ENCODE measurements at regions not wholly inside any gene's neighbourhood (a gene's known extent, or its start where the extent isn't known, plus 50 kb on each side); places are given as distances from the start of the nearest gene placed in this dataset.

- no peak for DNase-seq (ENCODE audit: low read depth)
- TF ChIP-seq, protein P1, sequence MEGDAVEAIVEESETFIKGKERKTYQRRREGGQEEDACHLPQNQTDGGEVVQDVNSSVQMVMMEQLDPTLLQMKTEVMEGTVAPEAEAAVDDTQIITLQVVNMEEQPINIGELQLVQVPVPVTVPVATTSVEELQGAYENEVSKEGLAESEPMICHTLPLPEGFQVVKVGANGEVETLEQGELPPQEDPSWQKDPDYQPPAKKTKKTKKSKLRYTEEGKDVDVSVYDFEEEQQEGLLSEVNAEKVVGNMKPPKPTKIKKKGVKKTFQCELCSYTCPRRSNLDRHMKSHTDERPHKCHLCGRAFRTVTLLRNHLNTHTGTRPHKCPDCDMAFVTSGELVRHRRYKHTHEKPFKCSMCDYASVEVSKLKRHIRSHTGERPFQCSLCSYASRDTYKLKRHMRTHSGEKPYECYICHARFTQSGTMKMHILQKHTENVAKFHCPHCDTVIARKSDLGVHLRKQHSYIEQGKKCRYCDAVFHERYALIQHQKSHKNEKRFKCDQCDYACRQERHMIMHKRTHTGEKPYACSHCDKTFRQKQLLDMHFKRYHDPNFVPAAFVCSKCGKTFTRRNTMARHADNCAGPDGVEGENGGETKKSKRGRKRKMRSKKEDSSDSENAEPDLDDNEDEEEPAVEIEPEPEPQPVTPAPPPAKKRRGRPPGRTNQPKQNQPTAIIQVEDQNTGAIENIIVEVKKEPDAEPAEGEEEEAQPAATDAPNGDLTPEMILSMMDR (conservative IDR thresholded peaks at IDR 0.05; ENCODE audit: low read depth, low read length), result no peak
- H3K4me3 ChIP-seq (ENCODE audit: low read depth, low read length), result no peak overlapping the region
These were observed 337.0 kb upstream of the NR5A2 start for GRCh38 chr1:199690496-199690895.

DNA sequence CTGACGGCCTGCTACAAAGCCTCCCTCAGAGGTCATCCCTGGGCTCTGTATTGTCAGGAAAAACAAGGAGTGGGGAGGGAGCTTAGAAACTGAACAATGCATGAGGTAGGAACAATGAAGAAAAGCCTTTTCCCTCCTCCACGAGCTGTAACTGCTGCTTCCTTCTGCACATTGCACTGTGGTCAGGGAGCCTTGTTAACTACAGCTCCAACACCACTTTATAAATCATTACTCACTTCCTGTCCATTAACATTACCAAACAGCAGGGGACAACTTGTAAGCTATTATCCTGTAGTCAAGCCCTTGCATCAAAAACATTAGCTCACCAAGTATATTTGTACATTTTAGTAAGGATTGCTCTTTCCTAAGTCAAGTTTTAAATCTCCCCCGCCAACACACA lies 336.0 kb upstream of the NR5A2 start:
- DNase-seq (ENCODE audit: low read depth), result peak; percentile 64
- no peak overlapping the region for H3K4me3 ChIP-seq (ENCODE audit: low read depth, low read length)
- TF ChIP-seq, protein P1 (conservative IDR thresholded peaks at IDR 0.05; ENCODE audit: low read depth, low read length), result no peak

DNA sequence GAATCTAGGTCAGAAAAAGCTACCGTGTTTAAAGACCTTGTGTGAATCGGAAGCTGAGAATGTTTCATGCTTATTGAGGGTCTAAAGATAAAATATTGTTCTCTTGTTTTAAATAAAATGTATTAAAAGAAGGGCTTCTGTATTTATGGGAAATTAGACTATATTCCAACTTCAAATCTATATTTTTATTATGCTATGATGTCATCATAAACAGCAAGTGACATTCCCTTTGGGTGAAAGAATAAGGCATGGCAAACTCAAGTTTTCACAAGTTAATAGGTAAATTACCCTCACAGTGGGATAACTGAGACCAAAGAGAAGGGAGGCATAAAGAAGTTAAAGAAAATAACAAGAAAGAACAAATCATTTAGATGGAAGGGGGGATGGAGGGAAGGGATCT lies 333.8 kb upstream of the NR5A2 start:
- TF ChIP-seq, protein P1 (conservative IDR thresholded peaks at IDR 0.05; ENCODE audit: low read depth, low read length), result no peak
- no peak for DNase-seq (ENCODE audit: low read depth)
- no peak overlapping the region for H3K4me3 ChIP-seq (ENCODE audit: low read depth, low read length)

DNA sequence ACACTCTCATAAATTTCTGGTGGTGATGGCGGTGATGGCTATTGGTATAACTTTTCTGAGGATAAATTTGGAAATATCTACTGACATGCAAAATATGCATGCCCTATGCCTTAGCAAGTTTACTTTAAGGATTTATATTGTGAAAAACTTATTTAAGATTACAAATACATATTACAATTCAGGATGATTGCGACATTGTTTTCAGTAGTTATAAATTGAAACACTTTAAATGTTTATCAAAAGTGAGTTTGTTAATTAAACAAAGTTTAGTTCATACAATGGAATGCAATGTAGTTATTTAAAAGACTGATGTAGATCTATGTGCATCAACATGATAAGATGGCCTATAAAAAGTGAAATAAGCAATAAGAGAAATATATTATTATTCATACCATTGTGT lies 331.3 kb upstream of the NR5A2 start:
- H3K4me3 ChIP-seq (ENCODE audit: low read depth, low read length), result no peak overlapping the region
- no peak for DNase-seq (ENCODE audit: low read depth)
- TF ChIP-seq, protein P1 (conservative IDR thresholded peaks at IDR 0.05; ENCODE audit: low read depth, low read length), result no peak

GRCh38 chr1:199698222-199698621 lies 329.3 kb upstream of the NR5A2 start:
- TF ChIP-seq, protein P1 (conservative IDR thresholded peaks at IDR 0.05; ENCODE audit: low read depth, low read length), result no peak
- no peak overlapping the region for H3K4me3 ChIP-seq (ENCODE audit: low read depth, low read length)
- no peak for DNase-seq (ENCODE audit: low read depth)

DNA sequence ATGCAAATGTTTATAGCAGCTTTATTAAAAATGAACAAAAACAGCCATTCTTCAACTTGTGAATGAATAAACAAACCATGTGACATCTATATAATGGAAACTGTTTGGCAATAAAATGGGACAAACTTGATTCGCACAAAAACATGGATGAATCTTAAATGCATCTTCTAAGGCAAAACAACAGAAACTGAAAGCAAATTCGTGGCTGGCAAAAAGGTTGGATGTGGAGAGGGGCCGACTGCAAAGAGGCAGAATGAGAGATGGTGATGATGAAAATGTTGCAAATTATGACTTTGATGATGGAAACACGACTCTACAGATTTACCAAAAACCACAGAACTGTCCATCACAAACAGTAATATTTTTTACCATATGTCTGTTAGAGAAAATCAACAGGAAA lies 327.0 kb upstream of the NR5A2 start:
- TF ChIP-seq, protein P1 (conservative IDR thresholded peaks at IDR 0.05; ENCODE audit: low read depth, low read length), result no peak
- no peak for DNase-seq (ENCODE audit: low read depth)
- no peak overlapping the region for H3K4me3 ChIP-seq (ENCODE audit: low read depth, low read length)

GRCh38 chr1:199701726-199702125 lies 325.8 kb upstream of the NR5A2 start:
- TF ChIP-seq, protein P1 (conservative IDR thresholded peaks at IDR 0.05; ENCODE audit: low read depth, low read length), result no peak
- no peak for DNase-seq (ENCODE audit: low read depth)
- no peak overlapping the region for H3K4me3 ChIP-seq (ENCODE audit: low read depth, low read length)

All from epithelial cell of proximal tubule (primary cell).